CD4-positive, CD25-positive, alpha-beta regulatory T cell (primary cell): ENCODE measurements at regions not wholly inside any gene's neighbourhood (a gene's known extent, or its start where the extent isn't known, plus 50 kb on each side); places are given as distances from the start of the nearest gene placed in this dataset.
"Not testable (repeated sequence)": the region's sequence is repeated elsewhere in the genome, so short reads cannot be mapped to it uniquely, and the experiment has no call there.

Experiments
- ATAC-seq, 2 donors: fragments of 150-1000 bp; cut with Tn5 transposase; one replicate each; pipeline ENCODE4 v1.10.0; 2021; ENCODE audit warnings: low read depth in 2 of 2, moderate number of reproducible peaks in 2 of 2, moderate library complexity in 1 of 2
- DNase-seq, 3 donors: peaks; one replicate each; pipeline versions ENCODE4 v3.0.0 to v3.0.0-alpha.2; 2012 to 2022; ENCODE audit warnings: mixed read lengths in 1 of 3
- H3K27ac ChIP-seq: one replicate; pipeline ENCODE4 v1.7.0; 2013; ENCODE audit warnings: mild to moderate bottlenecking, low read length; ENCODE audit not compliant: insufficient read depth, poor library complexity, severe bottlenecking
- H3K27me3 ChIP-seq: one replicate; pipeline ENCODE4 v1.7.0; 2013; ENCODE audit warnings: low read length; ENCODE audit not compliant: control insufficient read depth, insufficient read depth
- H3K36me3 ChIP-seq: one replicate; pipeline ENCODE4 v1.7.0; 2013; ENCODE audit warnings: mild to moderate bottlenecking, low read length, moderate library complexity; ENCODE audit not compliant: control insufficient read depth, insufficient read depth
- H3K4me1 ChIP-seq: 2 replicates; pipeline ENCODE4 v1.7.0; 2013; ENCODE audit warnings: mild to moderate bottlenecking, low read length; ENCODE audit not compliant: insufficient read depth, control insufficient read depth, poor library complexity, severe bottlenecking
- H3K4me3 ChIP-seq: one replicate; pipeline ENCODE4 v1.7.0; 2013; ENCODE audit warnings: low read depth, mild to moderate bottlenecking, low read length, moderate library complexity
- H3K9me3 ChIP-seq, 2 experiments: 1 replicate in 1 of 2; 2 replicates in 1 of 2; pipeline ENCODE4 v1.7.0; 2013; ENCODE audit warnings: low read length in 2 of 2, mild to moderate bottlenecking in 1 of 2, moderate library complexity in 1 of 2; ENCODE audit not compliant: control insufficient read depth in 2 of 2
- H3K27ac Mint-ChIP-seq, 3 donors: one replicate each; pipeline ENCODE4 v1.8.0; 2020 to 2022; ENCODE audit warnings: mild to moderate bottlenecking in 3 of 3, mixed read lengths in 3 of 3, moderate library complexity in 2 of 3
- H3K27me3 Mint-ChIP-seq: one replicate; pipeline ENCODE4 v1.8.0; 2022; ENCODE audit warnings: mild to moderate bottlenecking, mixed read lengths
- H3K36me3 Mint-ChIP-seq: one replicate; pipeline ENCODE4 v1.8.0; 2020; ENCODE audit warnings: mixed read lengths
- H3K4me1 Mint-ChIP-seq, 4 donors: one replicate each; pipeline ENCODE4 v1.8.0; 2020 to 2022; ENCODE audit warnings: mixed read lengths in 4 of 4, mild to moderate bottlenecking in 1 of 4
- H3K4me3 Mint-ChIP-seq, 4 donors: one replicate each; pipeline ENCODE4 v1.8.0; 2020 to 2022; ENCODE audit warnings: mild to moderate bottlenecking in 4 of 4, mixed read lengths in 4 of 4, moderate library complexity in 3 of 4
- H3K9me3 Mint-ChIP-seq, 7 donors: one replicate each; pipeline ENCODE4 v1.8.0; 2020 to 2022; ENCODE audit warnings: mixed read lengths in 7 of 7, mild to moderate bottlenecking in 3 of 7, moderate library complexity in 2 of 7

- H3K4me1 Mint-ChIP-seq, H3K4me3 Mint-ChIP-seq, H3K36me3 ChIP-seq, H3K27me3 Mint-ChIP-seq, ATAC-seq, H3K36me3 Mint-ChIP-seq, H3K9me3 ChIP-seq, H3K27ac Mint-ChIP-seq, H3K27ac ChIP-seq, H3K27me3 ChIP-seq, H3K9me3 Mint-ChIP-seq, H3K4me3 ChIP-seq, DNase-seq, H3K4me1 ChIP-seq: not testable (repeated sequence)
These were observed 755.0 kb upstream of the PITX2 start for GRCh38 chr4:111377880-111378279.

- no peaks in the 10 kb centered on the region for H3K36me3 ChIP-seq
- H3K4me1 Mint-ChIP-seq: no peaks in the 10 kb centered on the region
- no peaks in the 10 kb centered on the region for H3K4me1 ChIP-seq
- no peak overlapping the region for H3K4me3 ChIP-seq
- no peaks in the 10 kb centered on the region for H3K36me3 Mint-ChIP-seq
- no peaks in the 10 kb centered on the region for H3K27me3 Mint-ChIP-seq
- no peaks in the 10 kb centered on the region for H3K27me3 ChIP-seq
- H3K4me3 Mint-ChIP-seq: no peak overlapping the region
- DNase-seq: no peak
- H3K27ac ChIP-seq: no peak overlapping the region
- peaks cover 3 to 32% (median 8%) of the 10 kb centered on the region in 7 donors for H3K9me3 Mint-ChIP-seq
- ATAC-seq: no peak
- no peaks in the 10 kb centered on the region for H3K9me3 ChIP-seq
- H3K27ac Mint-ChIP-seq: no peak overlapping the region
These were observed 756.7 kb upstream of the FAM241A start for GRCh38 chr4:111388561-111388960.

- Mint-ChIP-seq H3K4me1 (no peaks in the 10 kb centered on the region), H3K4me3 (no peak overlapping the region), H3K27me3 (no peaks in the 10 kb centered on the region), H3K27ac (no peak overlapping the region), H3K36me3 (no peaks in the 10 kb centered on the region), H3K9me3 (peaks cover 3 to 22% (median 6%) of the 10 kb centered on the region in 7 donors)
- Histone ChIP-seq H3K9me3 (no peaks in the 10 kb centered on the region), H3K4me3 (no peak overlapping the region), H3K27me3 (no peaks in the 10 kb centered on the region), H3K36me3 (no peaks in the 10 kb centered on the region), H3K27ac (no peak overlapping the region), H3K4me1 (no peaks in the 10 kb centered on the region)
- DNase-seq (no peak), ATAC-seq (no peak)
These were observed 753.4 kb upstream of the FAM241A start for GRCh38 chr4:111391829-111392228.

GRCh38 chr4:111393781-111394180 is 751.5 kb upstream of the FAM241A start:
- ATAC-seq (no peak), DNase-seq (no peak)
- Histone ChIP-seq H3K4me1 (no peaks in the 10 kb centered on the region), H3K4me3 (no peak overlapping the region), H3K27me3 (no peaks in the 10 kb centered on the region), H3K36me3 (no peaks in the 10 kb centered on the region), H3K9me3 (no peaks in the 10 kb centered on the region), H3K27ac (no peak overlapping the region)
- peaks cover 6 to 27% (median 9%) of the 10 kb centered on the region in 7 donors for H3K9me3 Mint-ChIP-seq
- no peak overlapping the region for H3K4me3 Mint-ChIP-seq
- no peaks in the 10 kb centered on the region for H3K27me3 Mint-ChIP-seq
- H3K36me3 Mint-ChIP-seq: no peaks in the 10 kb centered on the region
- no peak overlapping the region for H3K27ac Mint-ChIP-seq
- H3K4me1 Mint-ChIP-seq: no peaks in the 10 kb centered on the region

- Histone ChIP-seq H3K27ac (no peak overlapping the region), H3K27me3 (no peaks in the 10 kb centered on the region), H3K9me3 (no peaks in the 10 kb centered on the region), H3K36me3 (no peaks in the 10 kb centered on the region), H3K4me3 (no peak overlapping the region), H3K4me1 (no peaks in the 10 kb centered on the region)
- Mint-ChIP-seq H3K4me3 (no peak overlapping the region), H3K27me3 (no peaks in the 10 kb centered on the region), H3K27ac (no peak overlapping the region), H3K36me3 (no peaks in the 10 kb centered on the region), H3K9me3 (peaks cover 0 to 14% (median 7%) of the 10 kb centered on the region in 7 donors), H3K4me1 (no peaks in the 10 kb centered on the region)
- ATAC-seq: no peak
- DNase-seq: no peak
These were observed 746.3 kb upstream of the FAM241A start for GRCh38 chr4:111398906-111399330.

- Mint-ChIP-seq H3K4me1 (no peaks in the 10 kb centered on the region), H3K4me3 (no peak overlapping the region), H3K27ac (no peak overlapping the region), H3K27me3 (no peaks in the 10 kb centered on the region), H3K36me3 (no peaks in the 10 kb centered on the region), H3K9me3 (peaks cover 0 to 14% (median 7%) of the 10 kb centered on the region in 7 donors)
- Histone ChIP-seq H3K9me3 (no peaks in the 10 kb centered on the region), H3K4me1 (no peaks in the 10 kb centered on the region), H3K4me3 (no peak overlapping the region), H3K27ac (no peak overlapping the region), H3K36me3 (no peaks in the 10 kb centered on the region), H3K27me3 (no peaks in the 10 kb centered on the region)
- ATAC-seq: no peak
- no peak for DNase-seq
These were observed 745.6 kb upstream of the FAM241A start for GRCh38 chr4:111399623-111400022.

GRCh38 chr4:111400741-111401140 is 744.5 kb upstream of the FAM241A start:
- no peak overlapping the region for H3K27ac ChIP-seq
- H3K27me3 ChIP-seq: no peaks in the 10 kb centered on the region
- H3K9me3 Mint-ChIP-seq: peaks cover 0 to 14% (median 7%) of the 10 kb centered on the region in 7 donors
- H3K4me1 ChIP-seq: no peaks in the 10 kb centered on the region
- H3K27ac Mint-ChIP-seq: no peak overlapping the region
- H3K9me3 ChIP-seq: no peaks in the 10 kb centered on the region
- H3K36me3 ChIP-seq: no peaks in the 10 kb centered on the region
- no peak overlapping the region for H3K4me3 Mint-ChIP-seq
- no peak for DNase-seq
- no peak for ATAC-seq
- H3K4me1 Mint-ChIP-seq: no peaks in the 10 kb centered on the region
- H3K36me3 Mint-ChIP-seq: no peaks in the 10 kb centered on the region
- no peak overlapping the region for H3K4me3 ChIP-seq
- no peaks in the 10 kb centered on the region for H3K27me3 Mint-ChIP-seq

GRCh38 chr4:111404673-111405072 is 740.6 kb upstream of the FAM241A start:
- Mint-ChIP-seq H3K9me3 (peaks cover 0 to 7% (median 3%) of the 10 kb centered on the region in 7 donors), H3K4me3 (no peak overlapping the region), H3K27ac (no peak overlapping the region), H3K36me3 (no peaks in the 10 kb centered on the region), H3K27me3 (no peaks in the 10 kb centered on the region), H3K4me1 (no peaks in the 10 kb centered on the region)
- Histone ChIP-seq H3K27me3 (no peaks in the 10 kb centered on the region), H3K36me3 (no peaks in the 10 kb centered on the region), H3K9me3 (no peaks in the 10 kb centered on the region), H3K27ac (no peak overlapping the region), H3K4me1 (no peaks in the 10 kb centered on the region), H3K4me3 (no peak overlapping the region)
- ATAC-seq: no peak
- DNase-seq: no peak
